ENCODE measurements at regions not wholly inside any gene's neighbourhood (a gene's known extent, or its start where the extent isn't known, plus 50 kb on each side); places are given as distances from the start of the nearest gene placed in this dataset.

DNA sequence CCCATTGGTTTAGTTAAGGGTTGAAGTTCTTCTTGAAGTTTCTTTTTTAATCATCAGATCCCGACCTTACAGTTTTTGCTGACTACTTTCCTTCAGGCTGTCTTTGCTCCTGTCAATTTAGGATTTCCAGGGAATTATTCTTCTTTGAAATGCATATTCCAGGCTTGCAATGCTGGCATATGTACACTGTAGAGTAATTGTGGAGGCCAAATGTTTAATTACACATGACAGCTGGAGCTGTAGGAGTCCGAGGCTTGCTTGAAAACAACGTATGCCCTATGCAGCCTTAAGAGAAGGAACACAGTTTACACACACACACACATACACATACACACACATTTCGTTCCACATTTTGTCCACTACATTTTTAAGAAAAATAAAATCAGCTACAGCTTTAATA, 602.3 kb downstream of the TMEM182 start:
- TF ChIP-seq, protein P1, sequence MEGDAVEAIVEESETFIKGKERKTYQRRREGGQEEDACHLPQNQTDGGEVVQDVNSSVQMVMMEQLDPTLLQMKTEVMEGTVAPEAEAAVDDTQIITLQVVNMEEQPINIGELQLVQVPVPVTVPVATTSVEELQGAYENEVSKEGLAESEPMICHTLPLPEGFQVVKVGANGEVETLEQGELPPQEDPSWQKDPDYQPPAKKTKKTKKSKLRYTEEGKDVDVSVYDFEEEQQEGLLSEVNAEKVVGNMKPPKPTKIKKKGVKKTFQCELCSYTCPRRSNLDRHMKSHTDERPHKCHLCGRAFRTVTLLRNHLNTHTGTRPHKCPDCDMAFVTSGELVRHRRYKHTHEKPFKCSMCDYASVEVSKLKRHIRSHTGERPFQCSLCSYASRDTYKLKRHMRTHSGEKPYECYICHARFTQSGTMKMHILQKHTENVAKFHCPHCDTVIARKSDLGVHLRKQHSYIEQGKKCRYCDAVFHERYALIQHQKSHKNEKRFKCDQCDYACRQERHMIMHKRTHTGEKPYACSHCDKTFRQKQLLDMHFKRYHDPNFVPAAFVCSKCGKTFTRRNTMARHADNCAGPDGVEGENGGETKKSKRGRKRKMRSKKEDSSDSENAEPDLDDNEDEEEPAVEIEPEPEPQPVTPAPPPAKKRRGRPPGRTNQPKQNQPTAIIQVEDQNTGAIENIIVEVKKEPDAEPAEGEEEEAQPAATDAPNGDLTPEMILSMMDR (conservative IDR thresholded peaks at IDR 0.05 in 1 of 2, IDR thresholded peaks at IDR 0.05 in 1 of 2; ENCODE audit: extremely low read depth in 1 of 2, insufficient read depth in 1 of 2, low read depth in 1 of 2, low read length in 2 of 2) = no peak
- TF ChIP-seq EZH2 (IDR thresholded peaks at IDR 0.05; ENCODE audit: borderline replicate concordance, low read length) = no peak
